NB4 (cell line): ENCODE measurements at regions not wholly inside any gene's neighbourhood (a gene's known extent, or its start where the extent isn't known, plus 50 kb on each side); places are given as distances from the start of the nearest gene placed in this dataset.

Source experiments
- DNase-seq: peaks from one replicate; pipeline ENCODE4 v3.0.0; 2010; ENCODE audit warnings: low read depth
- H3K4me3 ChIP-seq: one replicate; pipeline ENCODE4 v1.5.1; 2011; ENCODE audit warnings: mild to moderate bottlenecking, low read depth, low read length, moderate library complexity
- CTCF ChIP-seq: IDR thresholded peaks from one replicate; pipeline ENCODE4 v1.5.1; 2012; ENCODE audit warnings: low read depth, low read length
- MAX ChIP-seq: IDR thresholded peaks from 2 replicates; pipeline ENCODE4 v1.6.1; 2011; ENCODE audit warnings: low read depth, low read length
- MYC ChIP-seq: IDR thresholded peaks from 2 replicates; pipeline ENCODE4 v1.6.1; 2011; ENCODE audit warnings: low read depth, low read length
- POLR2A ChIP-seq: IDR thresholded peaks from 2 replicates; pipeline ENCODE4 v1.6.1; 2011; ENCODE audit warnings: mild to moderate bottlenecking; ENCODE audit not compliant: insufficient read length; ENCODE audit errors: extremely low read depth

GRCh38 chr13:65103351-65103750, 2126.8 kb downstream of the PCDH9 start:
- TF ChIP-seq MAX (no peak), POLR2A (no peak), CTCF (no peak), MYC (no peak)
- DNase-seq, result no peak
- H3K4me3 ChIP-seq, result no peak overlapping the region

- TF ChIP-seq MAX (no peak), CTCF (no peak), POLR2A (no peak), MYC (no peak)
- DNase-seq, result no peak
- no peak overlapping the region for H3K4me3 ChIP-seq
Observed at GRCh38 chr13:65095161-65096082, 2134.7 kb downstream of the PCDH9 start.

- H3K4me3 ChIP-seq, result no peak overlapping the region
Observed at GRCh38 chr13:65093357-65093756, 2136.8 kb downstream of the PCDH9 start.

GRCh38 chr13:65091031-65091430, 2139.1 kb downstream of the PCDH9 start:
- no peak for DNase-seq
- no peak for TF ChIP-seq MYC
- no peak for TF ChIP-seq MAX
- TF ChIP-seq CTCF, result no peak
- TF ChIP-seq POLR2A, result no peak
- H3K4me3 ChIP-seq, result no peak overlapping the region

More at GRCh38 chr13:65093357-65093756, 2136.8 kb downstream of the PCDH9 start:
- DNase-seq, result no peak
- TF ChIP-seq MYC (no peak), MAX (no peak), CTCF (no peak), POLR2A (no peak)

GRCh38 chr13:65090186-65090585, 2139.9 kb downstream of the PCDH9 start:
- TF ChIP-seq MAX (no peak), POLR2A (no peak), MYC (no peak), CTCF (no peak)

More at GRCh38 chr13:65090186-65090585, 2139.9 kb downstream of the PCDH9 start:
- no peak overlapping the region for H3K4me3 ChIP-seq
- no peak for DNase-seq
